Thyroid gland (tissue), 4 donors: ENCODE measurements at regions not wholly inside any gene's neighbourhood (a gene's known extent, or its start where the extent isn't known, plus 50 kb on each side); places are given as distances from the start of the nearest gene placed in this dataset.

ENCODE experiments used
- CTCF ChIP-seq, 6 experiments: fragments of 200-600 bp in 3 of 6; fragments of 450-650 bp in 3 of 6; sonication (generic) in 3 of 6; IDR thresholded peaks; one replicate each; pipeline ENCODE4 v1.5.1; 2016 to 2019; ENCODE audit warnings: antibody characterized with exemption in 6 of 6, mild to moderate bottlenecking in 2 of 6, inconsistent platforms in 1 of 6, moderate library complexity in 1 of 6
- POLR2A ChIP-seq, 2 donors: fragments of 450-650 bp; IDR thresholded peaks; one replicate each; pipeline ENCODE4 v1.6.1; 2017; ENCODE audit warnings: antibody characterized with exemption in 2 of 2, mild to moderate bottlenecking in 2 of 2, moderate library complexity in 1 of 2

GRCh38 chr14:38838049-38838978 lies 264.7 kb downstream of the SEC23A start:
- TF ChIP-seq CTCF (IDR thresholded peaks at IDR 0.05) (no peak), POLR2A (IDR thresholded peaks at IDR 0.05) (no peak)
